OCI-LY1 (cell line): ENCODE measurements at regions not wholly inside any gene's neighbourhood (a gene's known extent, or its start where the extent isn't known, plus 50 kb on each side); places are given as distances from the start of the nearest gene placed in this dataset.

Experiments
- H2AFZ ChIP-seq: fragments of 200-600 bp; sonication (generic), shearing (Covaris generic); 2 replicates; pipeline ENCODE4 v1.6.0; 2014; ENCODE audit warnings: antibody characterized with exemption, mild to moderate bottlenecking, low read length
- H3F3A ChIP-seq: fragments of 200-600 bp; sonication (generic), shearing (Covaris generic); 2 replicates; pipeline ENCODE4 v1.6.0; 2014; ENCODE audit warnings: mild to moderate bottlenecking, antibody characterized with exemption, low read length, moderate library complexity; ENCODE audit not compliant: insufficient read depth
- H3K27ac ChIP-seq: fragments of 200-600 bp; sonication (generic); 2 replicates; pipeline ENCODE4 v1.5.1; 2014; ENCODE audit warnings: low read length, mixed run types, mild to moderate bottlenecking, low read depth; ENCODE audit not compliant: poor library complexity, severe bottlenecking
- H3K27me3 ChIP-seq: fragments of 200-600 bp; sonication (generic); 2 replicates; pipeline ENCODE4 v1.6.0; 2014; ENCODE audit warnings: antibody characterized with exemption, mild to moderate bottlenecking, low read length, moderate library complexity; ENCODE audit not compliant: insufficient read depth
- H3K36me3 ChIP-seq: fragments of 200-600 bp; sonication (generic); 2 replicates; pipeline ENCODE4 v1.6.1; 2014; ENCODE audit warnings: mild to moderate bottlenecking, antibody characterized with exemption, low read length, moderate library complexity, mixed read lengths; ENCODE audit not compliant: insufficient read depth
- H3K4me1 ChIP-seq: fragments of 200-600 bp; sonication (generic); 2 replicates; pipeline ENCODE4 v1.5.1; 2014; ENCODE audit warnings: mild to moderate bottlenecking, low read length, moderate library complexity; ENCODE audit not compliant: insufficient read depth, severe bottlenecking
- H3K4me2 ChIP-seq: fragments of 200-600 bp; sonication (generic), shearing (Covaris generic); 2 replicates; pipeline ENCODE4 v1.6.1; 2014; ENCODE audit warnings: low read length
- H3K4me3 ChIP-seq: fragments of 200-600 bp; sonication (generic); 2 replicates; pipeline ENCODE4 v1.5.1; 2014; ENCODE audit warnings: low read length, low read depth, mild to moderate bottlenecking, mixed read lengths; ENCODE audit not compliant: poor library complexity, severe bottlenecking
- H3K79me2 ChIP-seq: fragments of 200-600 bp; shearing (Covaris generic); 2 replicates; pipeline ENCODE4 v1.6.1; 2016; ENCODE audit warnings: mixed run types, low read length, mixed read lengths; ENCODE audit not compliant: insufficient read depth
- H3K9ac ChIP-seq: fragments of 200-600 bp; sonication (generic), shearing (Covaris generic); 2 replicates; pipeline ENCODE4 v1.6.1; 2014; ENCODE audit warnings: mild to moderate bottlenecking, low read length, mixed read lengths
- H3K9me2 ChIP-seq: fragments of 200-600 bp; sonication (generic), shearing (Covaris generic); 2 replicates; pipeline ENCODE4 v1.6.1; 2014; ENCODE audit warnings: low read depth, mild to moderate bottlenecking, low read length, mixed read lengths
- H3K9me3 ChIP-seq: fragments of 200-600 bp; shearing (Covaris generic); 2 replicates; pipeline ENCODE4 v1.6.1; 2014; ENCODE audit warnings: low read length, mixed read lengths
- H4K20me1 ChIP-seq: fragments of 200-600 bp; sonication (generic), shearing (Covaris generic); 2 replicates; pipeline ENCODE4 v1.6.0; 2016; ENCODE audit warnings: mild to moderate bottlenecking, low read length; ENCODE audit not compliant: insufficient read depth
- EZH2 ChIP-seq: fragments of 200-600 bp; sonication (generic), shearing (Covaris generic); IDR thresholded peaks from 2 replicates; pipeline ENCODE4 v1.8.0; 2017; ENCODE audit warnings: borderline replicate concordance, mixed run types, mild to moderate bottlenecking, antibody characterized with exemption, low read length, moderate library complexity, mixed read lengths
- TF ChIP-seq, protein P1 (sequence below): fragments of 200-600 bp; sonication (generic), shearing (Covaris generic); IDR thresholded peaks from 2 replicates; pipeline ENCODE4 v1.5.1; 2017; ENCODE audit warnings: mild to moderate bottlenecking, antibody characterized with exemption, low read length, moderate library complexity, mixed read lengths

DNA sequence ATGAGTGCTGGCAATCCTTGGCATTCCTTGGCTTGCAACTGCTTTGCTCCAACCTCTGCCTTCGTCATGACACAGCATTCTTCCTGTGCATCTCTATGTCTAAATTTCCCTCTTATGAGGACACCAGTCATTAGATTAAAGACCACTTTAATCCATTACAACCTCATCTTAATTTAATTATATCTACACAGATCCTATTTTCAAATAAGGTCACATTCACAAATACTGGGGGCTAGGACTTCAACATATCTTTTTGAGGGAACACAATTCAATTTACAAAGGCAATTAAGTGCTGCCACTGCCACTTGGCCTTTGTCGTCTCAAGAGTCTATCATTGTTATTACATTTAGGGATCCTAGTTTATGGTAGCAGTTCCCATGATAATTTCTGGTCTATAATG lies 163.7 kb upstream of the PPP1R2C start:
- TF ChIP-seq, protein P1, sequence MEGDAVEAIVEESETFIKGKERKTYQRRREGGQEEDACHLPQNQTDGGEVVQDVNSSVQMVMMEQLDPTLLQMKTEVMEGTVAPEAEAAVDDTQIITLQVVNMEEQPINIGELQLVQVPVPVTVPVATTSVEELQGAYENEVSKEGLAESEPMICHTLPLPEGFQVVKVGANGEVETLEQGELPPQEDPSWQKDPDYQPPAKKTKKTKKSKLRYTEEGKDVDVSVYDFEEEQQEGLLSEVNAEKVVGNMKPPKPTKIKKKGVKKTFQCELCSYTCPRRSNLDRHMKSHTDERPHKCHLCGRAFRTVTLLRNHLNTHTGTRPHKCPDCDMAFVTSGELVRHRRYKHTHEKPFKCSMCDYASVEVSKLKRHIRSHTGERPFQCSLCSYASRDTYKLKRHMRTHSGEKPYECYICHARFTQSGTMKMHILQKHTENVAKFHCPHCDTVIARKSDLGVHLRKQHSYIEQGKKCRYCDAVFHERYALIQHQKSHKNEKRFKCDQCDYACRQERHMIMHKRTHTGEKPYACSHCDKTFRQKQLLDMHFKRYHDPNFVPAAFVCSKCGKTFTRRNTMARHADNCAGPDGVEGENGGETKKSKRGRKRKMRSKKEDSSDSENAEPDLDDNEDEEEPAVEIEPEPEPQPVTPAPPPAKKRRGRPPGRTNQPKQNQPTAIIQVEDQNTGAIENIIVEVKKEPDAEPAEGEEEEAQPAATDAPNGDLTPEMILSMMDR = no peak
- no peak for TF ChIP-seq EZH2
- Histone ChIP-seq H3K36me3 (peaks cover 7% of the 10 kb centered on the region; the same call in 1 of the 2 replicates), H3K9me2 (no peaks in the 10 kb centered on the region), H3K27me3 (no peaks in the 10 kb centered on the region), H3K4me2 (peak overlapping the region; percentile 69; the same call in 1 of the 2 replicates), H3K9ac (peak overlapping the region; percentile 99; the same call in 1 of the 2 replicates), H3K79me2 (no peaks in the 10 kb centered on the region), H3F3A (no peaks in the 10 kb centered on the region), H3K4me1 (peaks cover 52% of the 10 kb centered on the region), H2AFZ (no peak overlapping the region), H4K20me1 (no peaks in the 10 kb centered on the region), H3K4me3 (no peak overlapping the region), H3K9me3 (peaks cover 3% of the 10 kb centered on the region; the same call in 1 of the 2 replicates), H3K27ac (peak overlapping the region; percentile 99)

GRCh38 chrX:42943051-42943974 lies 165.3 kb upstream of the PPP1R2C start:
- Histone ChIP-seq H4K20me1 (no peaks in the 10 kb centered on the region), H3K27ac (peak overlapping the region; percentile 99), H3K9me3 (peaks cover 2% of the 10 kb centered on the region; the same call in 1 of the 2 replicates), H3K36me3 (peaks cover 18% of the 10 kb centered on the region; the same call in 1 of the 2 replicates), H3K4me1 (peaks cover 62% of the 10 kb centered on the region), H3K4me3 (peak overlapping the region; percentile 36), H2AFZ (no peak overlapping the region), H3F3A (no peaks in the 10 kb centered on the region), H3K79me2 (no peaks in the 10 kb centered on the region), H3K27me3 (no peaks in the 10 kb centered on the region), H3K9me2 (no peaks in the 10 kb centered on the region), H3K9ac (peak overlapping the region; percentile 99), H3K4me2 (peak overlapping the region; percentile 69)
- TF ChIP-seq EZH2 = no peak
- TF ChIP-seq, protein P1 = peak; percentile 30; the same call in 1 of the 2 replicates

- Histone ChIP-seq H2AFZ (no peak overlapping the region), H3K27me3 (no peaks in the 10 kb centered on the region), H3K9ac (peak overlapping the region; percentile 90), H3K79me2 (no peaks in the 10 kb centered on the region), H3K4me3 (no peak overlapping the region), H3K9me2 (no peaks in the 10 kb centered on the region), H3K36me3 (peaks cover 21% of the 10 kb centered on the region; the same call in 1 of the 2 replicates), H4K20me1 (no peaks in the 10 kb centered on the region), H3F3A (no peaks in the 10 kb centered on the region), H3K4me2 (peak overlapping the region; percentile 39; the same call in 1 of the 2 replicates), H3K9me3 (no peaks in the 10 kb centered on the region), H3K27ac (peak overlapping the region; percentile 99), H3K4me1 (peaks cover 72% of the 10 kb centered on the region)
- TF ChIP-seq, protein P1 = peak; percentile 6; the same call in 1 of the 2 replicates
- TF ChIP-seq EZH2 = no peak
Observed at GRCh38 chrX:42944381-42944998, 166.5 kb upstream of the PPP1R2C start.
